ENCODE measurements at regions not wholly inside any gene's neighbourhood (a gene's known extent, or its start where the extent isn't known, plus 50 kb on each side); places are given as distances from the start of the nearest gene placed in this dataset.

GRCh38 chr15:29556380-29556779, 265.9 kb downstream of the TJP1 start:
- no peak for DNase-seq

GRCh38 chr15:29554531-29554930, 267.7 kb downstream of the TJP1 start:
- DNase-seq, result no peak

GRCh38 chr15:29550834-29551465, 271.3 kb downstream of the TJP1 start:
- no peak for DNase-seq

GRCh38 chr15:29548006-29548405, 274.3 kb downstream of the TJP1 start:
- no peak for DNase-seq

- no peak for DNase-seq
Measured at GRCh38 chr15:29544513-29545128, 275.0 kb upstream of the NSMCE3 start.

- no peak for DNase-seq
Measured at GRCh38 chr15:29542994-29543393, 273.4 kb upstream of the NSMCE3 start.

GRCh38 chr15:29541309-29541708, 271.7 kb upstream of the NSMCE3 start:
- DNase-seq, result no peak

- no peak for DNase-seq
Measured at GRCh38 chr15:29540479-29540878, 270.9 kb upstream of the NSMCE3 start.

- no peak for DNase-seq
Measured at GRCh38 chr15:29539736-29540135, 270.1 kb upstream of the NSMCE3 start.

- no peak for DNase-seq
Measured at GRCh38 chr15:29538044-29538443, 268.4 kb upstream of the NSMCE3 start.

GRCh38 chr15:29535952-29536351, 266.3 kb upstream of the NSMCE3 start:
- no peak for DNase-seq

GRCh38 chr15:29534378-29534777, 264.8 kb upstream of the NSMCE3 start:
- no peak for DNase-seq

GRCh38 chr15:29533647-29534046, 264.0 kb upstream of the NSMCE3 start:
- DNase-seq, result no peak

- peak in 1 of 51 donors; percentile 8 for DNase-seq
Measured at GRCh38 chr15:29532296-29532695, 262.7 kb upstream of the NSMCE3 start.

- no peak for DNase-seq
Measured at GRCh38 chr15:29530966-29531365, 261.3 kb upstream of the NSMCE3 start.

- DNase-seq, result no peak
Measured at GRCh38 chr15:29529043-29529442, 259.4 kb upstream of the NSMCE3 start.

- DNase-seq, result peak in 1 of 51 donors; percentile 5
Measured at GRCh38 chr15:29528276-29528675, 258.7 kb upstream of the NSMCE3 start.

- no peak for DNase-seq
Measured at GRCh38 chr15:29526802-29527201, 257.2 kb upstream of the NSMCE3 start.

GRCh38 chr15:29522373-29523276, 253.0 kb upstream of the NSMCE3 start:
- DNase-seq, result no peak

- no peak for DNase-seq
Measured at GRCh38 chr15:29518442-29518841, 248.8 kb upstream of the NSMCE3 start.

GRCh38 chr15:29517829-29518228, 248.2 kb upstream of the NSMCE3 start:
- DNase-seq, result no peak

GRCh38 chr15:29516929-29517328, 247.3 kb upstream of the NSMCE3 start:
- no peak for DNase-seq

- no peak for DNase-seq
Measured at GRCh38 chr15:29514926-29515325, 245.3 kb upstream of the NSMCE3 start.

Measured in hypothalamus (tissue), 51 donors.